Astrocyte of the hippocampus (primary cell): ENCODE measurements at regions not wholly inside any gene's neighbourhood (a gene's known extent, or its start where the extent isn't known, plus 50 kb on each side); places are given as distances from the start of the nearest gene placed in this dataset.

Experiments used
- DNase-seq: peaks from one replicate; pipeline ENCODE4 v3.0.0; 2011; ENCODE audit warnings: low read depth, low spot score

GRCh38 chr5:175285261-175285660, 158.7 kb downstream of the DRD1 start:
- no peak for DNase-seq

- no peak for DNase-seq
Observed at GRCh38 chr5:175284806-175285205, 159.2 kb downstream of the DRD1 start.

DNA sequence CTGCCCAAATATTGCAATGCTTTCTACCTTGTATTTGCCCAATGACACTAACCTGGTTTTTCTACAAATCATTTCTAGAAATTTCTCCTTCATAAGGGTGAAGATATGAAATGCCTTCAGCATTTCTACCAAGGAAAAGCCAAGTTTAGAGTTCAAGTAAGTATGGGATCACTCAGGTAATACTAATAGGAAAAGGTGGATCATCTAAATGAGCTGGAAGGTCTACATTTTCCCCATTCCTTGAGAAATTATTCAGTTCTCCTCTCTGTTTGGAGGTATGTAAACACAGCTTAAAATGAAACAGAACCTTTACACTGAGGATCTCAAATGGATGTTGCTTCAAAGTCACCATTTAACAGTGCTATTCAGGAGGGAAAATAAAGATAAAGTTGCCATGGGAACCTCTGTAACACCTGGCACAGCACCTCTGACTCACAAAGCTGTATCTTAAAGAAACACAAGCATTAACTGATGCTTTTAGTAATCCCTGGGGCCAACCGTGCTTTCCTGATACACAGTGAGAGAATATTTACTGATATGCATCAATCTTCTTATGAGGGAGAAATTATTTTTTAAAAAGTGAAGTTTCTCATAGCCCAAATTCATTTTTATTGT, 161.3 kb downstream of the DRD1 start:
- DNase-seq, result peak; percentile 20

- DNase-seq, result no peak
Observed at GRCh38 chr5:175281714-175282113, 162.3 kb downstream of the DRD1 start.

- no peak for DNase-seq
Observed at GRCh38 chr5:175281257-175281656, 162.7 kb downstream of the DRD1 start.

DNA sequence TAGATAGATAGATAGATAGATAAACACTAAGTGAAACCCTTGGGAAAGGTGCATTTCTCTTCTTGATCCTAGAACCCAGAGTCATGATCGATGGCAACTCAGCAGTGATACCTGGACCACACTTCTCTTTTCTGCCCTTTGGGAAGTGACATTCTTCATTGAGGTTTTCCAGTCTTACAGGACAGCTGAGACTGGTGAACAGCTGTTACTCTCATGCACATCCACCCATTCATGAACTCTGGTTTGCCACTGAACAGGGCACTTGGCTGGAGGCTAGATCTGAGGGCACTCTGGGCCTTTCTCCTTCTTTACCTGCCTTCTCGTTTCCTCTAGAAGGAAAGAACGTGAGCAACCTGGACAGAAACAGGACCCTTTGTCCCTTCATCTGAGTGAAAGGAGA, 164.5 kb downstream of the DRD1 start:
- DNase-seq, result no peak

DNA sequence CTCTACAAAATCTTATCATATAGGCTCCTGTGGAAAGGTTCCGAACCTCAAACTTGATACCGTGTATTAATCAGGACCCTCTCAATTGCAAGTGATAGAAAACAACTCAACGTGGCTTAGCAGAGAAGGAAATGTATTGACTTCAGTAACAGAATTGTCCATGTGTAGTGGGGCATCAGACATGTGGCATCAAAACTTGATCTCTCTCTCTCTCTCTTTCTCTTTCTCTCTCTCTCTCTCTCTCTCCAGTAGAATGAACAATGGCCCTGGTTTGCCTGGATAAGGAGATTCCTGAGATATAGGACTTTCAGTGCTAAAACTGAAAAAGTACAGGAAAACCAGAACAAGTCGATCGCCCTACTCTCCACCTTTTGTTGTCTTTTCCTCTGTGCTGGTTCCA, 168.2 kb downstream of the DRD1 start:
- no peak for DNase-seq

DNA sequence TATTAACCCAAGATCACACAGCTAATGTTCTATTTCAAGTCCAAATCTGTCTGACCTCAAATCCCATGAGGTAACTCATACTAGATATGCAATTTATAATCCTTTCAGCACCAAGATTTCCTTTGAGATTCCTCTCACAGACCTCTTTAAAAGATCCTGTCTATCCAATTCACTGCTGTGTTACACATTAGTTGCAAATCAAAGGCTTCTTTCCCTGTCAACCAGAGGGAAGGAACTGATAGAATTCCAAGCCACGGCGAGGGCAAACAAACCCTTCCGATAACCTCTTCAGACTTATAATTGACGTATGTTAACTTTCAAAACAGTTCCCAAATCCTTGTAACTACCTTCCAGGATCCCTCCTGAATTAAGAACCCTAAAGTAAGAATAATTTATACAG, 168.9 kb downstream of the DRD1 start:
- DNase-seq, result no peak

DNA sequence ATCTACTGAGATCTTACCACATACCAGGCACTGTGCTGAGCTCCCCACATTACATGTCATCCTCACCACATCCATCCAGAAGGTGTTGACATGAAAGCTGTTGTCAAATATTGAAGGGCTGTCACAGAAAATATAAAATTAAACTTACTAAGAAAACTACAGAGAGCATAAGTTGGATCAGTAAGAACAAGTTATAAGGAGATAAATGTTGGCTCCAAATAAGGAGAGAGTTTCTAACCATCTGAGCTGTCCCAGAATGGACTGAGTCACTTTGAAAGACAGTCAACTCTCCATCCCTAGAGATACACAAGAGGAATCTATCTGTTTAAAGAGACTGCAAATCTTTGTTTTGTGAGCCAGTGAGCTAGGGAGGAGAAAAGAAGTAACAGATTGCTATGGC, 169.8 kb downstream of the DRD1 start:
- DNase-seq, result no peak

GRCh38 chr5:175264406-175264805, 179.6 kb downstream of the DRD1 start:
- no peak for DNase-seq

DNA sequence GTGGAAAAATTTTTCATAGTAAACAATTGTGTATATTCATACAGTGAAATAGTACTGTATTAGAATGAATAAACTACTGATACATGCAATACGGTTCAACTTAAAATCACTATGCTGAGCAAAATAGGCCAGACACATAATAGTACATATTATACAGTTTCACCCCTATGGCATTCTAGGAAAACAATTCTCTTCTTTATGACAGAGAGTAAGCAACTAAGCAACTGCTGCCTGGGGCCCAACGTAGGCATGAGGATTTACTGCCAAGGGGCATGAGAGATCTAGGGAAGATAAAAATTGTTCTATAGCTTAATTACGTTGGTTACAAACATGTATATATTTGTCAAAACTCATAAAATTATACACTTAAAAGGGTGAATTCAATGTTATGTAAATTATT, 180.2 kb downstream of the DRD1 start:
- DNase-seq, result no peak

GRCh38 chr5:175261526-175261925, 182.5 kb downstream of the DRD1 start:
- DNase-seq, result no peak

DNA sequence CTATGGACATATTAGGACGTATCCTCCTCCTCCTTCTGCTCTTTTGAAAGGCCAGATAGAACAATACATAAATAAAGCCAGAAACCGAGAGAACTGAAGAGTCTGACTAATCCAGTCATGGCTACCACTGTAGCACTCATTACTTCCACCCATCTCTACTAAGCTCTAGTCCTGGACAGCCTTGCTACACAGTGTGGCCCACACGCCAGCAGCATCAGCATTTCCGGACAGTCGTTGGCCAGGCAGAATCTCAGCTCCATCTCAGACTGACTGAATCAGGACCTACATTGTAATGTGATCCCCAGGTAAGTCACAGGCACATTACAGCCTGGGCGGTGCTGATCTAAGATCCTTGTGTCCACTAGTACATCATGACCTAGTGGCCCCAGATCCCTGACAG, 182.9 kb downstream of the DRD1 start:
- no peak for DNase-seq

- no peak for DNase-seq
Observed at GRCh38 chr5:175257847-175258194, 186.2 kb downstream of the DRD1 start.

GRCh38 chr5:175257128-175257846, 186.7 kb downstream of the DRD1 start:
- DNase-seq, result no peak

DNA sequence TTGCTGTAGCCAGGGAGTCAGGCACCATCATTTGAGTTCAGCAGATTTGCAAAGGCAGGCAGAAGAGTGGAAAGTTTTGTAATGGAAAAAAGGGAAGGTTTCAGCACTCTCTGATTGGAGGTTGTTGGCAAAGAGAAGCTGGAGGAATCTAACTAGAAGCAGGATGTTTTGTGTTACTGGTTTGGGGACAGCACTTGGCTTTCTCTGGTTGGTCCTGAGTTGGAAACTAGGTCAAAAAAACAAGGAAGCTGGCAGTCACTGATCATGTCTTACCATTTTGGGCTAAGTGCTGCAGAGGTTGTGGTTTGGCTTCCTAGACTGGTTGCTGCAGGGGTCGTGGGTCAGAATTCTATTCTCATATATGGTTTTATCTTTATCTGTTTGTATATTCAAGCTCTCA, 189.8 kb downstream of the DRD1 start:
- peak; percentile 61 for DNase-seq

DNA sequence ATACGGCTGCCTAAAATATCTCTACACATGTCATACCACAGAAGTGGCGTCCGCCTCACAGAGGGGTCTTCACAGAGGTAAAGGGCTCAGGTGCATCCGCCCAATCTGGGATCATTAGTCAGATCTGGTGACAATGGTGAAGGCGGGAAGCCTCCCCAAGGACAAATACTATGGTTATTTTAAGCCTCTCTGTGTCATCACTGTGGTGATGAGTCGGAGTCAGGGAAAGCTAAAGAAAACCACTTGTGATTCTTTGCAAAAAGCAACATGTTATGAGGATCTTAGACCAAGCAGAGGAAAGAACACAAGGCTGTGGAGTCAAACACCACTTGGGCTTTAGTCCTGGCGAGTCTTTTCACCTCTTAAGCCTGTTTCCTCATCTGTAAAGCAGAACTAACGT, 190.4 kb downstream of the DRD1 start:
- no peak for DNase-seq

DNA sequence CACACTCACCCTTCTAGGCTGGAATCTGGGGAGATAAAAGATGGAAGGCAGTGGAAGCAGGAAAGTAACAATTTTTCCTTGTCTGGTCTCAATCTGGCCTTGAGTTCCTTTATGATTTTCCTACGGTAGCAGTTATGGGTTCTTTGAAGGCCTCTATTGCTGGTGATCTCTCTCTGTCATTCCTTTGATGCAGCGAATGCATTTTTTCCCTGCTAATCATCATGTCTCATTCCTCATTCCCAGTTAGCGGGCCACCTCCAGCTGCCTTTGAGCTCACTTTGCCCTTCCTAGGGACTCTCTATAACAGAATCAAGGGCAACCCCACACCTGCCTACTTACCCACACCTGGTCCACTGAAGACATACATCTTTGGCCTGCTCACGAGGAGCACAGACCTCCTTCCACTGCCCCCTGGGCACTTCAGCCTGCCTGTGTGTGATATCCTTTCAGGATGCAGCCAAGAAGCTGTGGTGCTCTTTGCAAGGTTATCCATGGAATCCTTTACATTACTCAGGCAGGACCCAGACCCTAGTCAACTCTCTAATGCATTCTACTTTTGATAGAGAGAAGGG, 191.7 kb downstream of the DRD1 start:
- peak; percentile 29 for DNase-seq

- DNase-seq, result no peak
Observed at GRCh38 chr5:175250426-175250825, 193.6 kb downstream of the DRD1 start.

GRCh38 chr5:175248416-175248905, 195.5 kb downstream of the DRD1 start:
- no peak for DNase-seq

DNA sequence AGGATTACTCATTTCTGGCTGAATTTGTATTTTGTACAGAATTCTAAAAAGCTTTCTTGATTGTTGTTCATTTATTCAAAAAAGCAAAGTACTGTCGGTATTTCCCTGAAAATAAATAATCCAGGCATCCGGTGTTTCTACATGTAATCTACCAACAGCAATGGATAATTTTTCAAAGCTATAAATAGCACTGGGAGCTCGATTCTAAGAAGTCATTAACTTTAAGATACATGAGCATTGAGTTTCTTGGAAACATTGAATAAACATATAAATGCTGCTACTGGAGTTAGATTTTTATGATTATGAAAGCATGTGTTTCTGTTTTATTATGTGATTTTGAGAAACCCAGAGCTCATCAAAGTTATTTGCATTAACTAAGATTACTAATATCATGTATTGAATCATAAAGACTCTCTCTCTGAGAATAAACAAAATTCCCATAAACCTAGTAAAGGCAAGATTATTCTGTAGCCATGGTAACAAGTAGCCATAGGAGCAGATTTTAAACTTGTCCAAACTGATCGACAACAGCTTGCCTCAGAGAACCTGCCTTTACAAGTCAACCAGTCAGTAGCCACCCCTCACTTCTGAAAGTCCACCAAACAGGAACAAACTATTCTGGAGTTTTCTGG, 197.0 kb downstream of the DRD1 start:
- no peak for DNase-seq

GRCh38 chr5:175246242-175246888, 197.6 kb downstream of the DRD1 start:
- peak; percentile 95 for DNase-seq
